ENCODE measurements at regions not wholly inside any gene's neighbourhood (a gene's known extent, or its start where the extent isn't known, plus 50 kb on each side); places are given as distances from the start of the nearest gene placed in this dataset.

DNA sequence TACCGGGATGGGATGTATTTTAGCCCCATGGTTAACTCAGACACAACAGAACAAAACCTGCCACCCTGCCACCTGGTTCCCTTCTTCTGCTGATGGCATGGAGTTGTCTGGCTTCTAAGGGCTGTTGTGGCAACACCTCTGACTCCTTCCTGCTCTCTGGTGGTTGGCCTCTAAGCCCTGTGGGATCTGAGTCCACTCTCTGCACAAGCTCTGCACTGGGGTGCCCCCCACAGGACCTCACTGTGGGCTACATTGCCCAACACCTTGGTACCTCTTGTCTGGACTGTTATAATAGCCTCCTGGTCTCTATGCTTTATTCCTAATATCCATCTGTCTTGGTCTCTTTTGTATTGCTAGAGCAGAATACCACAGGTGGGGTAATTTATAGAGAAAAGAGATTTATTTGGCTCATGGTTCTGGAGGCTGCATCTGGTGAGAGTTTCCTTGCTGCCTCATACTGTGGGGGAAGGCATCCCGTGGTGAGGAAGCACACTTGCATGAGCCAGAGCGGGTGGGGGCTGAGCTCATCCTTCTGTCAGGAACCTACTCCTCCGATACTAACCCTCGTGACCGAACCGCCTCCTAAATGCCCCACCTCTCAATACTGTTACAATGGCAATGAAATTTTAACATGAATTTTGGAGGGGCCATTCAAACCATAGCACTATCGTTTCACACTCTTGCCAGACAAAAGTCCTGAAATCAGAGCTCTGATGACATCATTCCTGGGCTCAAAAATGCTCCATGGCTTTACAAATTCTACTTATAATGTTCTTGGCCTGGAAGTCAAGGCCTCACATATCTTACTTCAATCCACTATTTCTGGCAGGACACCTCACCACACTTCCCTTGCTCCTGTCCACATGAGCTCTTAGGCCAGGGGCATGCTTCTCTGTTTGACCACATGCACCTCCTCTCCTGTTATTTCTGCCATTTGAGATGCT, 127.2 kb downstream of the PAX1 start:
- H3K4me1 ChIP-seq (ENCODE audit: control insufficient read depth, insufficient read depth, low read length): no peaks in the 10 kb centered on the region
- peak overlapping the region; percentile 21 for H3K27ac ChIP-seq (ENCODE audit: low read length)
- DNase-seq: peak; percentile 93
- H3K4me3 ChIP-seq (ENCODE audit: low read length): no peak overlapping the region
- H3K36me3 ChIP-seq (ENCODE audit: control insufficient read depth, insufficient read depth, low read length): no peaks in the 10 kb centered on the region
- no peaks in the 10 kb centered on the region for H3K9me3 ChIP-seq (replicated peaks; ENCODE audit: control insufficient read depth, low read depth, low read length)
- no peaks in the 10 kb centered on the region for H3K27me3 ChIP-seq (ENCODE audit: control insufficient read depth, insufficient read depth, low read length)
- whole genome bisulfite sequencing (ENCODE audit: insufficient coverage): 23% methylated on average over 3 of the region's 8 CpGs

- WGBS (ENCODE audit: insufficient coverage): 26% methylated on average over 5 of the region's 9 CpGs
- Histone ChIP-seq H3K4me3 (ENCODE audit: low read length) (no peak overlapping the region), H3K4me1 (ENCODE audit: control insufficient read depth, insufficient read depth, low read length) (no peaks in the 10 kb centered on the region), H3K36me3 (ENCODE audit: control insufficient read depth, insufficient read depth, low read length) (no peaks in the 10 kb centered on the region), H3K27ac (ENCODE audit: low read length) (no peak overlapping the region), H3K9me3 (replicated peaks; ENCODE audit: control insufficient read depth, low read depth, low read length) (no peaks in the 10 kb centered on the region), H3K27me3 (ENCODE audit: control insufficient read depth, insufficient read depth, low read length) (no peaks in the 10 kb centered on the region)
- DNase-seq: peak; percentile 52
These were observed 121.5 kb downstream of the PAX1 start for GRCh38 chr20:21826976-21827375.

DNA sequence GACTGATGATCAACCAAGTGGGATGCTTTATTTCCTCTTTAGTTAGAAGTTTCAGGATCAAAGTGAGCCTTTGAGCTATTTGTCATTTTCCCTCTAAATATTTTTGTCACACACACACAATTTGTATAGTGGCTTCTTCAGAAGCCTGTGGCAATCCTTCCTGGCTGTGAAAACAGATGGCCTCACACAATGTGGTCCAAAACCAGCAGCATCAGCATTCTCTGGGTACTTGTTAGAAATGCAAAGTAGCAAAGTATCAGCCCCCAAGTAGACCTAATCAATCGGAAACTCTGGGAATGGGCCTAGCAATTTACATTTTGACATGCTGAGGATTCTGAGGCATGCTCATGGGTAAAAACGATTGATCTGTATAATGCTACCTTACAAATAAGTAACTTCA, 115.9 kb downstream of the PAX1 start:
- no peak for DNase-seq
- no CpG with 5 or more reads among the region's 2 CpGs for WGBS (ENCODE audit: insufficient coverage)

DNA sequence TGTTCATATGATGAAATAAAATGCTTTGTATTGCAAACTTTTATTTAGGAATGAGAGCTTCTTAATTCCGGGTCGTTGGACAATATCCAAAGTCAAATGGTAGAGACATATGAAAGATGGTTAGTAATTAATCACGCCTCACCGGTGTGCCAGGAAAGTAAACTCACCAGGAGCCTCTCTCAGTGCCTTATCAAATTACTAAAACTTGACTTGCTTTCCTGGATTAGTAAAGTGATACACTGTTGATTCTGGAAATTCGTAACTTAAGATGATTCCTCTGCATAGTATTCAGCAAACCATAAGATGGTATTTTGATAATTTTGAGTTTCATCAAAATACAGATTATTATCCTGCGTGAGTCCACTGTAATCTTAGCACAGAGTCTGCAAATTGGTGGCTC, 115.2 kb downstream of the PAX1 start:
- no peaks in the 10 kb centered on the region for H3K4me1 ChIP-seq (ENCODE audit: control insufficient read depth, insufficient read depth, low read length)
- H3K27ac ChIP-seq (ENCODE audit: low read length): no peak overlapping the region
- no peaks in the 10 kb centered on the region for H3K9me3 ChIP-seq (replicated peaks; ENCODE audit: control insufficient read depth, low read depth, low read length)
- no peak for DNase-seq
- no peaks in the 10 kb centered on the region for H3K27me3 ChIP-seq (ENCODE audit: control insufficient read depth, insufficient read depth, low read length)
- no CpG with 5 or more reads among the region's 6 CpGs for WGBS (ENCODE audit: insufficient coverage)
- H3K4me3 ChIP-seq (ENCODE audit: low read length): no peak overlapping the region
- H3K36me3 ChIP-seq (ENCODE audit: control insufficient read depth, insufficient read depth, low read length): no peaks in the 10 kb centered on the region

More for the DNA sequence above, 115.9 kb downstream of the PAX1 start:
- Histone ChIP-seq H3K4me3 (ENCODE audit: low read length) (no peak overlapping the region), H3K36me3 (ENCODE audit: control insufficient read depth, insufficient read depth, low read length) (no peaks in the 10 kb centered on the region), H3K27ac (ENCODE audit: low read length) (no peak overlapping the region), H3K27me3 (ENCODE audit: control insufficient read depth, insufficient read depth, low read length) (no peaks in the 10 kb centered on the region), H3K9me3 (replicated peaks; ENCODE audit: control insufficient read depth, low read depth, low read length) (no peaks in the 10 kb centered on the region), H3K4me1 (ENCODE audit: control insufficient read depth, insufficient read depth, low read length) (no peaks in the 10 kb centered on the region)

DNA sequence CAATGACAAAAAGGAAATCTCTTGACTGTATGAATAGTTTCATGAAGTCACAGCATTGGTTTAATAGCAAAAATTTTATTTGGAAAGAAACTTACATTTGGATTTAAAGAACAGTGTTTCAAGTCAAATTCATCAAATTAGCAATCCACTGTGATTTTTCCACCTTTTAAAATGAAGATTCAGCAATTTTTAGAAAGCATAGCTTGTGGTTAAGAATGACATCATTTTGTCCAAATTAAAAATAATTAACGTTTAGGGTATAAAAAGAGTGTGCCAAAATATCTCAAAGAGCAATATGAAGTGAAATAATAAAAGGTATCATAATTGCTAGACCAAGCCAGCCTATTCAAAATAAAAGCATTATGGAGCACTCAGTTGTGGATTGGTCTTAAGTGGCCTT, 114.6 kb downstream of the PAX1 start:
- WGBS (ENCODE audit: insufficient coverage): no CpG with 5 or more reads among the region's 1 CpG
- Histone ChIP-seq H3K36me3 (ENCODE audit: control insufficient read depth, insufficient read depth, low read length) (no peaks in the 10 kb centered on the region), H3K4me3 (ENCODE audit: low read length) (no peak overlapping the region), H3K4me1 (ENCODE audit: control insufficient read depth, insufficient read depth, low read length) (no peaks in the 10 kb centered on the region), H3K27ac (ENCODE audit: low read length) (no peak overlapping the region), H3K27me3 (ENCODE audit: control insufficient read depth, insufficient read depth, low read length) (no peaks in the 10 kb centered on the region), H3K9me3 (replicated peaks; ENCODE audit: control insufficient read depth, low read depth, low read length) (no peaks in the 10 kb centered on the region)
- DNase-seq: no peak

- no peaks in the 10 kb centered on the region for H3K27me3 ChIP-seq (ENCODE audit: control insufficient read depth, insufficient read depth, low read length)
- H3K9me3 ChIP-seq (replicated peaks; ENCODE audit: control insufficient read depth, low read depth, low read length): no peaks in the 10 kb centered on the region
- H3K36me3 ChIP-seq (ENCODE audit: control insufficient read depth, insufficient read depth, low read length): no peaks in the 10 kb centered on the region
- WGBS (ENCODE audit: insufficient coverage): no CpG with 5 or more reads among the region's 1 CpG
- H3K4me3 ChIP-seq (ENCODE audit: low read length): no peak overlapping the region
- DNase-seq: no peak
- no peak overlapping the region for H3K27ac ChIP-seq (ENCODE audit: low read length)
- H3K4me1 ChIP-seq (ENCODE audit: control insufficient read depth, insufficient read depth, low read length): no peaks in the 10 kb centered on the region
These were observed 106.9 kb downstream of the PAX1 start for GRCh38 chr20:21812379-21812778.

DNA sequence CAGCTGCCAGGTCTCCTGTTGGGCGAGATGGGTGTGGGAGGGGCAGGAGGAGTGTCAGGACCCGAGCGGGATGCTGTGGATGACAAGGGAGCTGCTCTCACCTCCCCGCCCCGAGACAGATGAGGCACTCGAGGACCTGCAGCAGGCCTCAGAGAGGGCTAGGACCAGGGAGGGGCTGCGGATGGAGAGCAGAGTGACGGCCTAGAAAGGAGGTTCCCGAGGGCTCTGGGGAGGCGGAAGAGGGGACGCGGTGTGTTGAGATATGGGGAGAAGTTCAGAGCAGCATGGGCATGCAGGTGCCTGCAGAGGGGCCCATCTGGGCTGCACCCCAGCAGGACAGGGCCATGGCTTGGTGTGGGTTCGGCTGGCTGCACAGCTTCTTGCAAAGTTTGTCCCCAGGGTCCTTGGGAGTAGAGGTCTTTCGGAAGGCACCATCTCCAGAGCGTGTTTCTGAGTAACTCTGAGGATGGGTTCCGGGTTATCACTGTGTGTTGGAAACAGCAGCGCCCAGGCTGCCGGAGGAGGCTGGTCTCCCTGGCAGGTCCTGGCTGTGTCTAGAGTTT, 104.6 kb downstream of the PAX1 start:
- WGBS (ENCODE audit: insufficient coverage): 88% methylated on average over 18 of the region's 18 CpGs
- H3K9me3 ChIP-seq (replicated peaks; ENCODE audit: control insufficient read depth, low read depth, low read length): no peaks in the 10 kb centered on the region
- H3K27ac ChIP-seq (ENCODE audit: low read length): no peak overlapping the region
- H3K4me1 ChIP-seq (ENCODE audit: control insufficient read depth, insufficient read depth, low read length): no peaks in the 10 kb centered on the region
- H3K27me3 ChIP-seq (ENCODE audit: control insufficient read depth, insufficient read depth, low read length): no peaks in the 10 kb centered on the region
- H3K36me3 ChIP-seq (ENCODE audit: control insufficient read depth, insufficient read depth, low read length): no peaks in the 10 kb centered on the region
- H3K4me3 ChIP-seq (ENCODE audit: low read length): no peak overlapping the region
- no peak for DNase-seq

DNA sequence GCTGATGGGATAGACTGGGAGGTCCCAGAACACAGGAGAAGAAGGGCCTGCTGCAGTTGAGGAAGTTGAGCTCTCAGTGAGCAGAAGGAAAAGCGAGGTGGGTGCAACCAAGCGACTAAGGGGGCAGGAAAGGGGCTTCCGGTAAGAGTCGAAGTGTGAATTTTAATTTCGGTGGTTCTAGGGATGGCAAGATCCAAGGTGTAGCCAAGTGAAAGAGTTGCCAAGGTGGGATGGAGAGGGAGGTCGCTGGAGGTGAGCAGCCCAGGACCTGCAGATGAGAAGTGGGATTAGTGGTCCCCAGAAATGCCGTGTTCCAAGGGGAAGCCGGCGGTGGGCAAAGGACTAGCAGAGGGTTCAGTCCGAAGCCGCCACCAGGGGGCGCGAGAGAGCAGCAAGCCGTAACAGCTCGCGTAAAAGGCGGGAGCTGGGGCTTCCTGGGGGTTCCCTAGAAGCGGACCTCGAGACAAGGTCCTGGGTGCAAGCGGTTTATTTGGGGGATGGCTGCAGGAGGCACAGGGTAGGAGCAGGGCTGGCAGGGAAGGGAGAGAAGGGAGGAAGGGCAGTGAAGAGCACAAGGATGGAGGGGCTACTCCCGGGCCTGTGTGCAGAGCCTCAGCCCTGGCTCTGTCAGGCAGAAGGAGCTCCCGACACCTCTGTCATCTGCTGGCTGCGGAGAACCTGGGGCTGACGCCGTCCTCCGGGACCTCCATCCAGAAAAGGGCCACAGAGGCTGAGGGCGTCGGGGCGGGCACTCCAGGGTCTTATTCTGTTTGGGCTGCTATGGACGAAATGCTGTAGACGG, 103.6 kb downstream of the PAX1 start:
- no peak overlapping the region for H3K27ac ChIP-seq (ENCODE audit: low read length)
- peak; percentile 21 for DNase-seq
- 47% methylated on average over 31 of the region's 31 CpGs for WGBS (ENCODE audit: insufficient coverage)
- no peaks in the 10 kb centered on the region for H3K27me3 ChIP-seq (ENCODE audit: control insufficient read depth, insufficient read depth, low read length)
- H3K4me1 ChIP-seq (ENCODE audit: control insufficient read depth, insufficient read depth, low read length): no peaks in the 10 kb centered on the region
- no peak overlapping the region for H3K4me3 ChIP-seq (ENCODE audit: low read length)
- H3K36me3 ChIP-seq (ENCODE audit: control insufficient read depth, insufficient read depth, low read length): no peaks in the 10 kb centered on the region
- no peaks in the 10 kb centered on the region for H3K9me3 ChIP-seq (replicated peaks; ENCODE audit: control insufficient read depth, low read depth, low read length)

DNA sequence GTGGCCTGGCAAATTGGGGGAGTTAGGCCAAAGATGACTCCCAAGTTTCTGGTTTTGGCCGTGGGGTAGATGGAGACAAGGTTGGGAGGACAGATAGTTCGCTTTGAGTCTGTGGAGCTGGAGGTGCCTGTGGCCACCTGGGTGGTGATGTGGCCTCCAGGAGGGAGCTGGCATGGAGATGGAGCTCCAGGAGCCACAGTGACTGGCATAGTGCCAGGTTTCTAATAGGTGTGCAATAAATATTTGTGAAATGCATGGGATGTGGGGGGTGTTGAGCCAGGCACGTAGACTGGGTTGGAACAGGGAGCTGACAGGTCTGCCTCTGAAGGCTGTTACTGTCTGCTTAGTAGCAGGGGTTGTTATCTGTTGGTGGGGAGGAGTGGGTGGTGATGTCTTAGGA, 102.7 kb downstream of the PAX1 start:
- Histone ChIP-seq H3K4me3 (ENCODE audit: low read length) (no peak overlapping the region), H3K27ac (ENCODE audit: low read length) (no peak overlapping the region), H3K27me3 (ENCODE audit: control insufficient read depth, insufficient read depth, low read length) (no peaks in the 10 kb centered on the region), H3K9me3 (replicated peaks; ENCODE audit: control insufficient read depth, low read depth, low read length) (no peaks in the 10 kb centered on the region), H3K36me3 (ENCODE audit: control insufficient read depth, insufficient read depth, low read length) (no peaks in the 10 kb centered on the region), H3K4me1 (ENCODE audit: control insufficient read depth, insufficient read depth, low read length) (no peaks in the 10 kb centered on the region)
- WGBS (ENCODE audit: insufficient coverage): 93% methylated on average over 3 of the region's 3 CpGs
- DNase-seq: no peak

GRCh38 chr20:21804802-21805201, 99.3 kb downstream of the PAX1 start:
- no CpG with 5 or more reads among the region's 8 CpGs for WGBS (ENCODE audit: insufficient coverage)
- peak; percentile 93 for DNase-seq

More at GRCh38 chr20:21804802-21805201, 99.3 kb downstream of the PAX1 start:
- Histone ChIP-seq H3K4me3 (ENCODE audit: low read length) (no peak overlapping the region), H3K9me3 (replicated peaks; ENCODE audit: control insufficient read depth, low read depth, low read length) (no peaks in the 10 kb centered on the region), H3K27ac (ENCODE audit: low read length) (no peak overlapping the region), H3K27me3 (ENCODE audit: control insufficient read depth, insufficient read depth, low read length) (no peaks in the 10 kb centered on the region), H3K36me3 (ENCODE audit: control insufficient read depth, insufficient read depth, low read length) (no peaks in the 10 kb centered on the region), H3K4me1 (ENCODE audit: control insufficient read depth, insufficient read depth, low read length) (peaks cover 5% of the 10 kb centered on the region)

Measured in muscle of leg (tissue), 3 donors.